ENCODE measurements at regions not wholly inside any gene's neighbourhood (a gene's known extent, or its start where the extent isn't known, plus 50 kb on each side); places are given as distances from the start of the nearest gene placed in this dataset.

GRCh38 chr17:70271200-70271599, 101.9 kb downstream of the KCNJ2 start:
- no peaks in the 10 kb centered on the region for H3K27me3 ChIP-seq (ENCODE audit: control insufficient read depth, insufficient read depth, low read length)

GRCh38 chr17:70271672-70272071, 102.3 kb downstream of the KCNJ2 start:
- no peak for TF ChIP-seq CTCF (IDR thresholded peaks at IDR 0.05; ENCODE audit: borderline replicate concordance, extremely low read depth, insufficient read depth)
- intact Hi-C loops (cut with DNase I): no loop called here
- H3K4me1 ChIP-seq (ENCODE audit: control insufficient read depth in 2 of 3, insufficient read depth in 2 of 3, low read depth in 1 of 3, low read length in 3 of 3): no peaks in the 10 kb centered on the region
- no peaks in the 10 kb centered on the region for H3K27me3 ChIP-seq (ENCODE audit: control insufficient read depth, insufficient read depth, low read length)
- no peak overlapping the region for H3K9ac ChIP-seq (ENCODE audit: low read length in 3 of 3)
- FAIRE-seq: no peak
- no peak overlapping the region for H3K4me3 ChIP-seq (ENCODE audit: low read length in 3 of 3)
- peaks cover 0 to 4% (median 0%) of the 10 kb centered on the region in 3 donors for H3K9me3 ChIP-seq (ENCODE audit: control insufficient read depth in 2 of 3, insufficient read depth in 1 of 3, low read length in 3 of 3)
- no peak overlapping the region for H3K27ac ChIP-seq (ENCODE audit: low read depth in 2 of 2, low read length in 2 of 2)
- DNase-seq: no peak
- H3K36me3 ChIP-seq (ENCODE audit: control insufficient read depth in 2 of 3, insufficient read depth in 3 of 3, low read length in 3 of 3): no peaks in the 10 kb centered on the region

More at GRCh38 chr17:70271200-70271599, 101.9 kb downstream of the KCNJ2 start:
- no peak for TF ChIP-seq CTCF (IDR thresholded peaks at IDR 0.05; ENCODE audit: borderline replicate concordance, extremely low read depth, insufficient read depth)
- intact Hi-C loops (cut with DNase I): no loop called here
- H3K9ac ChIP-seq (ENCODE audit: low read length in 3 of 3): no peak overlapping the region
- H3K9me3 ChIP-seq (ENCODE audit: control insufficient read depth in 2 of 3, insufficient read depth in 1 of 3, low read length in 3 of 3): peaks cover 0 to 4% (median 0%) of the 10 kb centered on the region in 3 donors
- FAIRE-seq (no peak), DNase-seq (no peak)
- H3K4me1 ChIP-seq (ENCODE audit: control insufficient read depth in 2 of 3, insufficient read depth in 2 of 3, low read depth in 1 of 3, low read length in 3 of 3): no peaks in the 10 kb centered on the region
- no peak overlapping the region for H3K4me3 ChIP-seq (ENCODE audit: low read length in 3 of 3)
- no peak overlapping the region for H3K27ac ChIP-seq (ENCODE audit: low read depth in 2 of 2, low read length in 2 of 2)
- H3K36me3 ChIP-seq (ENCODE audit: control insufficient read depth in 2 of 3, insufficient read depth in 3 of 3, low read length in 3 of 3): no peaks in the 10 kb centered on the region

- intact Hi-C loops (cut with DNase I): no loop called here
- H3K4me1 ChIP-seq (ENCODE audit: control insufficient read depth in 2 of 3, insufficient read depth in 2 of 3, low read depth in 1 of 3, low read length in 3 of 3): no peaks in the 10 kb centered on the region
- no peak overlapping the region for H3K27ac ChIP-seq (ENCODE audit: low read depth in 2 of 2, low read length in 2 of 2)
- DNase-seq (no peak), FAIRE-seq (no peak)
- no peaks in the 10 kb centered on the region for H3K36me3 ChIP-seq (ENCODE audit: control insufficient read depth in 2 of 3, insufficient read depth in 3 of 3, low read length in 3 of 3)
- no peak overlapping the region for H3K4me3 ChIP-seq (ENCODE audit: low read length in 3 of 3)
- no peak overlapping the region for H3K9ac ChIP-seq (ENCODE audit: low read length in 3 of 3)
- no peak for TF ChIP-seq CTCF (IDR thresholded peaks at IDR 0.05; ENCODE audit: borderline replicate concordance, extremely low read depth, insufficient read depth)
- H3K9me3 ChIP-seq (ENCODE audit: control insufficient read depth in 2 of 3, insufficient read depth in 1 of 3, low read length in 3 of 3): no peaks in the 10 kb centered on the region
- no peaks in the 10 kb centered on the region for H3K27me3 ChIP-seq (ENCODE audit: control insufficient read depth, insufficient read depth, low read length)
Observed at GRCh38 chr17:70274255-70274654, 104.9 kb downstream of the KCNJ2 start.

DNA sequence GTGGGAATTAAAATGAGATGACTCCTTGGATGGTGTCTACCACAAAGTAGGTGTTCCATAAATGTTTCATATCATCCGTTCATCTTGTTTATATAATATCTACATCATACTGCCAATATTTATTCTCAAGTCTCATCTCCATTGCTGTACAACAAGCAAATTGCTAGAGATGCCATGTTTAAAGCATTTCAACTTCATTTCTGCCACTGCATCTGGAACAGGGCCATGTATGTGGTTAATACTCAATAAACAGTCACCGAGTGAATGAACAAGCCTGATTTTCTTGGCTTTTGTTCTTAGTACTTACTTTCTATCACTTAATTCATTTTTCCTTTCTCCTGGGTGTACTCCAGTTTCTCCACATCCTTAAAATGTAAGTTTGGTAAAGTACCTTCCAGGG, 107.6 kb downstream of the KCNJ2 start:
- H3K4me1 ChIP-seq (ENCODE audit: control insufficient read depth in 2 of 3, insufficient read depth in 2 of 3, low read depth in 1 of 3, low read length in 3 of 3): no peaks in the 10 kb centered on the region
- H3K27me3 ChIP-seq (ENCODE audit: control insufficient read depth, insufficient read depth, low read length): no peaks in the 10 kb centered on the region
- H3K9me3 ChIP-seq (ENCODE audit: control insufficient read depth in 2 of 3, insufficient read depth in 1 of 3, low read length in 3 of 3): no peaks in the 10 kb centered on the region
- H3K4me3 ChIP-seq (ENCODE audit: low read length in 3 of 3): no peak overlapping the region
- DNase-seq: no peak
- H3K9ac ChIP-seq (ENCODE audit: low read length in 3 of 3): no peak overlapping the region
- no peak for FAIRE-seq
- intact Hi-C loops (cut with DNase I): no loop called here
- H3K27ac ChIP-seq (ENCODE audit: low read depth in 2 of 2, low read length in 2 of 2): no peak overlapping the region
- TF ChIP-seq CTCF (IDR thresholded peaks at IDR 0.05; ENCODE audit: borderline replicate concordance, extremely low read depth, insufficient read depth): no peak
- H3K36me3 ChIP-seq (ENCODE audit: control insufficient read depth in 2 of 3, insufficient read depth in 3 of 3, low read length in 3 of 3): no peaks in the 10 kb centered on the region

All from kidney (tissue), 13 donors.